Stimulated activated CD8-positive, alpha-beta memory T cell treated with anti-CD3 and anti-CD28 coated beads, Interleukin-4, amount 100 ng/mL, for 48 hours (primary cell): ENCODE measurements at regions not wholly inside any gene's neighbourhood (a gene's known extent, or its start where the extent isn't known, plus 50 kb on each side); places are given as distances from the start of the nearest gene placed in this dataset.
"Not testable (repeated sequence)": the region's sequence is repeated elsewhere in the genome, so short reads cannot be mapped to it uniquely, and the experiment has no call there.

Experiments
- DNase-seq: peaks from one replicate; pipeline ENCODE4 v3.0.0-alpha.2; 2020

DNA sequence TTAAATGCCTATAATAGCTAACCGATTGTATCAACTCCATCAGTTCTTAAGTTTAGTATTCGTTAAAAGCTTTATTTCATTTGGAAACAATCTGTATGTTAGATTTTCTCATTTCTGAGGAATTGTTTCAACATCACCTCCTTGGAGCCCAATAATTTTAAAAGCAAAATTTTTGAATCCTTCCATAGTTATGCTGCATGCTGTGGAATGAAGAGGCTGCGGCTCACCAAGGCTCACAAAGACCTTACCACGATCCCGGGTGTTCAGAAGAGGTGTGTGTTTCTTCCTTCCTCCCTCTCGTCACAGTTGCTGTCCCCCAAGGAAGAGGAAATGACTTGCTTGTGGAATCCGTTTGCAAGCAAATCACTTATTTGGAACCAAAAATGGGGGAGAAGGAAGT, 143.8 kb downstream of the FGF1 start:
- DNase-seq: no peak

GRCh38 chr5:142540922-142541422, 144.9 kb downstream of the FGF1 start:
- no peak for DNase-seq

DNA sequence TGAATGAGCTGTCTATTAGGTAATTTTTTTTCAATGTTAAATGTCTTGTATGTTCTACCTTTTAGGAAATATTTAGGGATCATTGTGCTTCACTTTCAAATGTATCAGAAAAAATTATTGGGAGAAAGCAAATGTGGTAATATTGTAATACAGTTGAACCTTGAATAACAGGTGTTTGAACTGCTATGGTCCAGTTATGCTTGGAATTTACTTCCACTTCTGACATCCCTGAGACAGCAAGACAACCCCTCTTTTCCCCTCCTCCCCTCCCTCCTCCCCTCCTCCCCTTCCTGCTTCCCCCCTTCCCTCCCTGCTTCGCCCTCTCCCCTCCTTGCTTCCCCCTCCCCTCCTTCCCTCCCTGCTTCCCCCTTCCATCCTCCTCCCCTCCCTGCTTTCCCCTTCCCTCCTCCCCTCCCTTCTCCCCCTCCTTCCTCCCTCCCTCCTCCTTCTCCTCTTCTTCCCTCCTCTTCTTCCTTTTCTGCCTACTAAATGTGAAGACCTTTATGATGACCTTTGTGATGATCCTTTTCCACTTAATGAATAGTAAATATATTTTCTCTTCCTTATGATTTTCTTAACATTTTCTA, 146.6 kb downstream of the FGF1 start:
- DNase-seq: no peak

DNA sequence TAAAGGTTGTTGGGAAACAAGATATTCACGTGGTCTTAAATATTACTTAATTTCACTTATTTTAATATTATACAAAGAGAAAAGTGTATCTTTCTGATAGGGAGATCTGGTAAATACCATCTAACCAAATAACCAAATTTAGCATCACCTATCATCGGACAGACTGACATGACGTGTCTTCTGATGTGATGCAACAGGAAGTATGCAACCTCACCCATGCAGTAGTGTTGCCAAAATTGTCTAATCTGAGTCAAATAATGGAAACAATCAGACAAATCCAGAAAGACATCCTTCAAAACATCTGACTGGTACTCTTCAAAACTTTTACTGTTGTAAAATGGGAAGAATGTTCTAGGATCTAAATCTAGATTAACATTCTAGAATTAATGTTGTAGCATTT, 148.0 kb downstream of the FGF1 start:
- DNase-seq: no peak

DNA sequence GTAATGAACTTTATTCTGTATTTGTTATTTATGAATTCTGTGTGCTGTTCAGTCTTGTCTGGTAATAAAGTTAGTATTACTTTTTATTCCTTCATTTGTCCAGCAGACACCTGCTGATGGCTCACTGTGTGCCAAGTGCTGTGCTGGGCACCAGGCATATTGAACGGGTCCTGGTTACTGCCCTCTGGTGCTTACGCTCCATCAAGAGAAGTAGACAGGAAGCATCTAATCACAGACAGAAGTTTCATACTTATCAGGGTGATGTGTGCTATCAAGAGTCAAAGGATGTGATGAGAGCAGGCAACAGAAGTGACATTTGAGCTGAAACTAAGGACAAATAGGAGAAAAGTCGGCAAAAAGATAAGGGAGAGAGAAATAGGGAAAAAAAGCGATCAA, 153.1 kb downstream of the FGF1 start:
- DNase-seq: no peak

GRCh38 chr5:142531977-142532780, 153.7 kb downstream of the FGF1 start:
- no peak for DNase-seq

GRCh38 chr5:142530904-142531303, 155.0 kb downstream of the FGF1 start:
- DNase-seq: no peak

- no peak for DNase-seq
These were observed 156.1 kb downstream of the FGF1 start for GRCh38 chr5:142529626-142530278.

DNA sequence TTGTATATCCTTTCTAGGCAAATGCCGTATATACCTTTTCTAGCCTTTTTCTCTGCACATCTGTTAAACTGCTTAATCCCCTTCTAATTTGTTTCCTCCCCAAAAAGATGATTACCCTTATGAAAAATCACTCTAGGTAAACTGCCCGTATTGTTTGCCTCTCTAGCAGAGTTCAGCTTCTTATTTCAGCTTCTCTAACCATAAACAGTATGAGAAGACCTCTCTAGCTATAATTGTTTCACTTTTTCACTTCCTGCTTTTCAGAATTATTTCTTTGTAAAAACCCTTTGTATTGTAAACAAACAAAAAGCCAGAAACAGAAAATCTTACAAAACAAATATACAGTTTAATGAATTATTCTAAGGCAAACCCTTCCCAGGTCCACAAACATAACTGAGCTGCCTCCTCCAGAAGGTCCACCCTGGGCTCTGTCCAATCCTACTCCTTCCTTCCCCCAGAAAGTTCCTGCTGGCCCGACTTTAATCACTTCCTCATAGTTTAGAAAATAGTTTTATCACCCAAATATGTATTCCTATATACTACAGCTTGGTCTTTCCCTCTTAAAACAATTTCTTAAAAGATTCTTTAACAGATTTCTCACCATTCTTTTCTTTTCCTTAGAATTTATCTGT, 158.1 kb downstream of the FGF1 start:
- DNase-seq: no peak

DNA sequence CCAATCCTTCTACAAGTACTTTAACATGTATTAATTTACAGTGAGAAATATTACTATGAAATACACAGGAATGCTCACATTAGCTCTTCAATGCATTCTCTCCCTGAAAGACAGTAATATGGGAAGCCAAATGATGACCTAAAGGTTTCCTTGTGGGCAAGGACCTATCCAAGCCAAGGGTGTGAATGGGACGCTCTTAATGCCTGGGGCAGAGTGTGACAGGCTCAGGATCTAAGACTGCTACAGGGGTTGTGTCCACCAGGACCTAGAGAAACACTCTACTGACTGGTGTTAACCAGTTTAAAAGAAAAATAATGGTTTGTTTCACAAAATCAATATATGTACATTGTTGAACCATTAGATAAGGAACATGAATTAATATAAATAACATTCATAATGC, 158.7 kb downstream of the FGF1 start:
- DNase-seq: no peak

DNA sequence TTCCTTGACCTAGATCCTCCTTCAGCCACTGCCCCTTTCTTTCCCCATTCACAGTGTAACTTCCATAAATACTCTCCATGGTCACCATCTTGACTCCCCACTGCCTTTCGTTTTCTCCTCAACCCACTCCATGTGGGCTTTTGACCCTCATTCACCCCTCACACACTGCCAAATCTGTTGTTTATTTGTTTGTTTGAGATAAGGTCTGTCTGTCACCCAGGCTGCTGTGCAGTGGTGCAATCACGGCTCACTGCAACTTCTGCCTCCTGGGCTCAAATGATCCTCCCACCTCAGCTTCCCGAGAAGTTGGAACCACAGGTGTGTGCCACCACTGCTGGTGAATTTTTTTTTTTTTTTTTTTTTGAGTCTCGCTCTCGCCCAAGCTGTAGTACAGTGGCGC, 162.9 kb downstream of the FGF1 start:
- DNase-seq: no peak

DNA sequence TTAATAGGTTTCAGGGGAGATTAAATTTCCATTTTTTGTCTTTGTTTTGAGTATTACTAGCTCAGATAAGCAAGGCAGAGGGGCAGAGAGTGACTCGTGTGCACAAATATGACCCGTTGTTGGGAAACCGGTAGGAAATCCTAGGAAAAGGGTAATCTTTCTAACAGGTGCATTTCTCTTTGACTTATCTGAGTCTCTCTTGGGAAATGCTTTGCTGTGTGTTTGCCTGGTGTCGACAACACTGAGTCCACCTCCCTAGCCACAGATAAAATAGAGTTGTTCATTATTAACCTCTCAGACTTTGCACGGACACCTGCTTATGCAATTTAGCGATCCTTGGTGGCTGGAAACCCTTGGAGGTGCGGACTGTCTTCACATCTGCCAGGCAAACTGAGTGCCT, 164.2 kb downstream of the FGF1 start:
- DNase-seq: no peak

DNA sequence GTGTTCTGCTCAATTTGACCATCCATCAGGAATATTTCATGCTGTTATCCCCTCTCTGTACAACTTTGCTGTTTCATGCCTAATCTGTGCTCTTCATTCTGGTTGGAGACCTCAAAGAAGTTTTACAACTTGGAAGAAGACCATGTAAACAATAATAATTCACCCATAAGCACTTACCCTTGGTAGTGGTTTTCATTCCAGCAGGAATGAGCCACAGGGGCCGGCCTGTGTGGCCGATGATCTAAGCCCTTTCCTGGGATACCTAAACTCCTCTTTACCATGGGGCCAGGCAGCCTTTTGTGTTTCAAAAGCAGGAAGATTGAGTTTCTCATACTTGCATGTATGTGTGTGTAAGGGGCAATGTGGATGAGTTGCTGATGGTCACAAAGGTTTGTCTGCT, 165.0 kb downstream of the FGF1 start:
- DNase-seq: no peak

DNA sequence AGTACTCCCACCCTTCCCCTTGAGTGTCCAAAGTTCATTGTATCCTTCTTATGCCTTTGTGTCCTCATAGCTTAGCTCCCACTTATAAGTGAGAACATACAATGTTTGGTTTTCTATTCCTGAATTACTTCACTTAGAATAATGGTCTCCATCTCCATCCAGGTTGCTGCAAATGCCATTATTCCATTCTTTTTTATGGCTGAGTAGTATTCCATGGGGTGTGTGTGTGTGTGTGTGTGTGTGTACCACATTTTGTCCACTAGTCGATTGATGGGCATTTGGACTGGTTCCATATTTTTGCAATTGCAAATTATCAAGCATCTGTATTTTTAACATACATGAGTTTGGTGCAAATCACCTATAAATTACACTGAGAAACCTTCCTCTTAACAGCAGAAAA, 166.0 kb downstream of the FGF1 start:
- not testable (repeated sequence) for DNase-seq

DNA sequence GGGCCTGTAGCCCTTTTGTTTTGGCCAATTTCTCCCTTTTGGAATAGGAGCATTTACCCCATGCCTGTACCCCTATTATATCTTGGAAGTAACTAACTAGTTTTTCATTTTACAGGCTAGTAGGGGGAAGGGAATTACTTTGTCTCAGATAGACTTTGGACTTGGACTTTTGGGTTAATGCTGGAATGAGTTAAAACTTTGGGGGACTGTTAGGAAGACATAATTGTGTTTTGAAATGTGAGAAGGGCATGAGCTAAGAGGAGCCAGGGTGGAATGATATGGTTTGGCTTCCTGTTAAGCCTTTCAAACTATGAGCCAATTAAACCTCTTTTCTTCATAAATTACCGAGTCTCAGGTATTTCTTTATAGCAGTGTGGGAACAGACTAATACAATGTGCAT, 168.1 kb downstream of the FGF1 start:
- DNase-seq: no peak

DNA sequence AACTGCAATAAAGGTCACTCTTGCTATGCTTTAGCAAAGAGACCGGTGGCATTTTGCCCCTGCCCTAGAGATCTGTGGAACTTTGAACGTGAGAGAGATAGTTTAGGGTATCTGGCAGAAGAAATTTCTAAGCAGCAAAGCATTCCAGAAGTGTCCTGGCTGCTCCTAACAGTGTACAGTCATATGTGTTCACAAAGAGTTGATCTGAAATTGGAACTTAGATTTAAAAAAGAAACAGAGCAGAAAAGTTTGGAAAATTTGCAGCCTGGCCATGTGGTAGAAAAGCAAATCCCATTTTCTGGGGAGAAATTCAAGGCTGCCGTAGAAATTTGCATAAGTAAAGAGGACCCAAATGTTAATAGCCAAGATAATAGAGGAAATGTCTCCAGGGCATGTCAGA, 169.2 kb downstream of the FGF1 start:
- DNase-seq: no peak

DNA sequence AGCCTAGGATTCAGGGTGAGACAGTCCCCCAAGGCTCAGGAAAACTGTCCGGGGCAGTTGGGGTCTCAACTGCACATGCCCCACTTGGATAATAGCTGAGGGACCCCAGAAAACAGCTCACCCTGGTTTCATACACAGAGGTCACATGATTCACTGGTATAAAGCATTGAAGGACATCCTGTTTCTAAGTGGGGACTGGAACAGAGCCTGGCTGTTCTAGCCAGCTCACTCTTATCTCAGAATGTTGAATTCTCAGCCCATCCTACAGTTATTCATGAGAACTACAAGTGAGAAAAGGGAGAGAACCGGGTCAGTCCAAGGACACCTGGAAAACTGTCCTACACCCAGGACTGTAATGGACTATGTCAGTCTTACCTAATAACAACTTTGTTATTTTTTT, 170.9 kb downstream of the FGF1 start:
- no peak for DNase-seq

- DNase-seq: no peak
These were observed 171.7 kb downstream of the FGF1 start for GRCh38 chr5:142514196-142514595.

- DNase-seq: no peak
These were observed 173.5 kb downstream of the FGF1 start for GRCh38 chr5:142512043-142513042.

DNA sequence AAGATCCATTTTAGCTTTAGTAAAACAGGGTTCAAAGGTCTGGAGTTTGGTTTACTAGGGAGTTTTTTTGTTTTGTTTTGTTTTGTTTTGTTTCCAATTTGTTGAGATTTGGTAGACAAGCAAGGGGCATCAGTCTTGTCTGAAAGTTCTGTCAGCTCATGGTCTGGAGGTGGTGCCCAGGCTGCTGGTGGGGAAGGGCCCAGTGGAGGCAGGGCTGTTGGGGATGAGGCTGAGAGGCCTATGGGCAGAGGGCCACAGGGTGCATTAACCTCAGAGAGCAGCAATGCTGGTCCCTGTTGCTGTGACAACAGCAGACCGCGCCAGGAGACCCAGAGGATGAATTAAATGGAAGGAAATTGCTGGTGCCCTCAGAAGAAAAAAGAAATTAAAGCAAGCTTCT, 174.5 kb downstream of the FGF1 start:
- no peak for DNase-seq

GRCh38 chr5:142509026-142509425, 176.9 kb downstream of the FGF1 start:
- no peak for DNase-seq

GRCh38 chr5:142508591-142508990, 177.3 kb downstream of the FGF1 start:
- no peak for DNase-seq
